Psoas muscle (tissue), 7 donors: ENCODE measurements at regions not wholly inside any gene's neighbourhood (a gene's known extent, or its start where the extent isn't known, plus 50 kb on each side); places are given as distances from the start of the nearest gene placed in this dataset.

ENCODE experiments used
- ATAC-seq, 4 donors: fragments of 200-7000 bp; cut with Tn5 transposase; one replicate each; pipeline ENCODE4 v1.9.1; 2020; ENCODE audit warnings: moderate library complexity in 3 of 4, mild to moderate bottlenecking in 2 of 4
- DNase-seq, 2 donors: peaks; one replicate each; pipeline ENCODE4 v3.0.0-alpha.2; 2020
- H3K27ac ChIP-seq: fragments of 200-600 bp; one replicate; pipeline ENCODE4 v1.8.0; 2022
- H3K27me3 ChIP-seq, 3 donors: fragments of 200-600 bp in 1 of 3; one replicate each; pipeline versions ENCODE4 v1.6.1 to v1.8.0; 2013 to 2022; ENCODE audit warnings: low read length in 2 of 3, mild to moderate bottlenecking in 2 of 3, moderate library complexity in 1 of 3; ENCODE audit not compliant: insufficient read depth in 3 of 3
- H3K36me3 ChIP-seq, 2 donors: fragments of 200-600 bp in 1 of 2; one replicate each; pipeline versions ENCODE4 v1.6.1 to v1.8.0; 2013 to 2022; ENCODE audit warnings: low read depth in 1 of 2, mild to moderate bottlenecking in 1 of 2, moderate library complexity in 1 of 2; ENCODE audit not compliant: insufficient read depth in 1 of 2
- H3K4me1 ChIP-seq: fragments of 200-600 bp; one replicate; pipeline ENCODE4 v1.8.0; 2022
- H3K4me3 ChIP-seq: fragments of 200-600 bp; one replicate; pipeline ENCODE4 v1.8.0; 2022; ENCODE audit warnings: mild to moderate bottlenecking
- H3K9me3 ChIP-seq: fragments of 200-600 bp; one replicate; pipeline ENCODE4 v1.8.0; 2022
- whole genome bisulfite sequencing, 3 donors: extraction: QIAGEN DNeasy Blood & Tissue Kit; methylation state at CpG; one replicate each; pipeline versions ENCODE4 v1.1.6 to v1.1.7; 2013; 5-methylcytosine and 5-hydroxymethylcytosine counted together
- intact Hi-C, 2 donors: fragments of 100-400 bp; cut with DNase I; formaldehyde crosslinking; loops; one replicate each; pipeline versions ENCODE4 v1.11.0 to v1.14.2; 2022
- TF ChIP-seq, protein P1 (sequence below): fragments of 200-600 bp; IDR thresholded peaks from one replicate; pipeline ENCODE4 v1.8.0; 2022; ENCODE audit warnings: antibody characterized with exemption
- donor health status: healthy with polysubstance abuse.
- donor health status: DM: no; HTN: no; CAD: no; lungs with moderate emphysema.
- donor health status: Bipolar disorder and iron deficiency.
- donor health status: healthy.
- donor health status: DM: yes; HTN: yes; CAD: no.
- donor health status: DM: no; HTN: no; CAD: no.
- donor health status: DM: yes; HTN: yes; CAD: no.

DNA sequence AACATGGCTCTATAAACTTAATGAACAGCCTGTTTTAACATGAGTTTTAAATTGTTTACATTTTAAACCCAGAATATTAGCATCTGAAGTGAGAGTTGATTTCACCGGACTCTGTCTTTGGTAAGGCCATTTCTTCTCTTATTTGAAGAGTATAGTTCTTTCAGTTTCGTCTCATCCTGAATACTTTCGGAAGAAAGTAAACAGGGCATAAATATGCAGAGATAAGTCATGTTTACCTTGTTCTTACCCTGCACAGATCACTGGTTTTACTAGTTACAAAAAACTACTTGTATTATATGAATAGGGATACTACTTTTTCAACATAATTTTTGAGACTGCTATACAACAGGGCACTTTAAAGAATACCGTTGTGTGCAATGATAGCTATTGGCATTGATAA, 656.3 kb upstream of the ZNF608 start:
- DNase-seq (no peak), ATAC-seq (no peak)
- H3K4me1 ChIP-seq, result no peaks in the 10 kb centered on the region
- H3K36me3 ChIP-seq, result no peaks in the 10 kb centered on the region
- no peak overlapping the region for H3K4me3 ChIP-seq
- TF ChIP-seq, protein P1, sequence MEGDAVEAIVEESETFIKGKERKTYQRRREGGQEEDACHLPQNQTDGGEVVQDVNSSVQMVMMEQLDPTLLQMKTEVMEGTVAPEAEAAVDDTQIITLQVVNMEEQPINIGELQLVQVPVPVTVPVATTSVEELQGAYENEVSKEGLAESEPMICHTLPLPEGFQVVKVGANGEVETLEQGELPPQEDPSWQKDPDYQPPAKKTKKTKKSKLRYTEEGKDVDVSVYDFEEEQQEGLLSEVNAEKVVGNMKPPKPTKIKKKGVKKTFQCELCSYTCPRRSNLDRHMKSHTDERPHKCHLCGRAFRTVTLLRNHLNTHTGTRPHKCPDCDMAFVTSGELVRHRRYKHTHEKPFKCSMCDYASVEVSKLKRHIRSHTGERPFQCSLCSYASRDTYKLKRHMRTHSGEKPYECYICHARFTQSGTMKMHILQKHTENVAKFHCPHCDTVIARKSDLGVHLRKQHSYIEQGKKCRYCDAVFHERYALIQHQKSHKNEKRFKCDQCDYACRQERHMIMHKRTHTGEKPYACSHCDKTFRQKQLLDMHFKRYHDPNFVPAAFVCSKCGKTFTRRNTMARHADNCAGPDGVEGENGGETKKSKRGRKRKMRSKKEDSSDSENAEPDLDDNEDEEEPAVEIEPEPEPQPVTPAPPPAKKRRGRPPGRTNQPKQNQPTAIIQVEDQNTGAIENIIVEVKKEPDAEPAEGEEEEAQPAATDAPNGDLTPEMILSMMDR, result no peak
- no peak overlapping the region for H3K27ac ChIP-seq
- intact Hi-C loops, result no loop called here
- no peaks in the 10 kb centered on the region for H3K27me3 ChIP-seq
- WGBS, 3 donors, result 83 to 88% (median 84%) methylated on average over 4 of the region's 4 CpGs
- H3K9me3 ChIP-seq, result peaks cover 8% of the 10 kb centered on the region

DNA sequence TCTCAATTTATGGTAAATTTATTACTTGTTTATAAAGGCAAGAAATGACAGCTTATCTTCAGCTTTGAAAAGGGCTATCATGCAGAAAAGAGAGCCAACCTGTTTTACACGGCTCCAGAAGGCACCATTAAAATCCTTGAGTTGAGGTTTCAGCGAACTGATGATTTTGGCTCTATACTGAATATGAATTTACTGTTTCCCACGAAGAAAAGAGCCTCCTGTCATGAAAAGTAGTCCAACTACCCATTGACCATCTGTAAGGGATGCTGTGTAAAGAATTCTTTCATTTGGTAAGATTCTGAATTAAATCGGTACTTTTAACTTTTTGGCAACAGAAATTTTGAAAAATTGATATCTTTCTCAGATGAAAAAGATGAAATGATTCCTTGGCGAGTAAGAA, 657.6 kb upstream of the ZNF608 start:
- no peaks in the 10 kb centered on the region for H3K27me3 ChIP-seq
- no peaks in the 10 kb centered on the region for H3K4me1 ChIP-seq
- WGBS, 3 donors, result 67 to 82% (median 82%) methylated on average over 5 of the region's 5 CpGs
- TF ChIP-seq, protein P1, result no peak
- no peak for ATAC-seq
- H3K4me3 ChIP-seq, result no peak overlapping the region
- no peak overlapping the region for H3K27ac ChIP-seq
- no peaks in the 10 kb centered on the region for H3K36me3 ChIP-seq
- intact Hi-C loops, result no loop called here
- DNase-seq, result no peak
- H3K9me3 ChIP-seq, result peaks cover 8% of the 10 kb centered on the region

DNA sequence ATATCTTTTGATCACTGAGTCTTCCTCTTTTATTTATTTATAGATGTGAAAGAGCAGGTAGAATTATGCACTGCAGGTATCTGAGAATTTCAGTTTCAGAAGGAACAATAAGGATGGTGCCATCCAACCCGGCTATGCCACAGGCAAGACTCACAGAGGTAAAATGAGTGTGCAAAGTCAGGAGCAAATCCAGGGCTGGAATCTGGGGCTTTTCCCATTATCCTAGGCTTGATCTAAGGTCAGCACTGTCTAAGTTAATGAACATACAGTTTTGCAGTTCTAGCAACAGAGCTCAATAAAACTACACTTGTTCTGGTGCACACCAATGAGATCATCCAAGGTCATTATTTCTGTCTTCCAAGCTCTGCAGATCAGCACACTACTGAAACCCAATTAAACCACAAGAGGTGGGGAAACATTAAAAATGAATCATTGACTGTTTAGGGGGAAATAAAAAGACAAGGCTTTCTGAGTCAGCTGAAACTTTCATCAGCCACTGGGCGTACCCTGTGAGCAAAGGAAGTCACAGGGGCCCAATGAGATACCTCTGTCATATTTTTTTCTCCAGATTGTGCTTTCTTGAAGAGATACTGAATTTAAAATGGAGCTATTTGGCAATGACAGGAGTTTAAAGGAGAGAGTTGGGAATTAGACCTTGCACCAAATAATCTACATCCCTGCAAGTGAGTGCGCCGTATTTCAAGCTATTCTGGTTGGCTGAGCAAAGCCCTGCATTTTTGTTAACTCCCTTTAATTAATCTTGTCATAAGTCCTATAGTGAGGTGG, 662.2 kb upstream of the ZNF608 start:
- TF ChIP-seq, protein P1, result no peak
- H3K27ac ChIP-seq, result no peak overlapping the region
- H3K4me1 ChIP-seq, result peaks cover 24% of the 10 kb centered on the region
- H3K9me3 ChIP-seq, result peaks cover 8% of the 10 kb centered on the region
- 74 to 90% (median 80%) methylated on average over 4 of the region's 4 CpGs for WGBS, 3 donors
- DNase-seq (peak in 1 of 2 donors; percentile 16), ATAC-seq (peak in 3 of 4 donors; percentile 11 to 42 (median 16))
- no peaks in the 10 kb centered on the region for H3K27me3 ChIP-seq
- intact Hi-C loops, result no loop called here
- no peaks in the 10 kb centered on the region for H3K36me3 ChIP-seq
- H3K4me3 ChIP-seq, result no peak overlapping the region

DNA sequence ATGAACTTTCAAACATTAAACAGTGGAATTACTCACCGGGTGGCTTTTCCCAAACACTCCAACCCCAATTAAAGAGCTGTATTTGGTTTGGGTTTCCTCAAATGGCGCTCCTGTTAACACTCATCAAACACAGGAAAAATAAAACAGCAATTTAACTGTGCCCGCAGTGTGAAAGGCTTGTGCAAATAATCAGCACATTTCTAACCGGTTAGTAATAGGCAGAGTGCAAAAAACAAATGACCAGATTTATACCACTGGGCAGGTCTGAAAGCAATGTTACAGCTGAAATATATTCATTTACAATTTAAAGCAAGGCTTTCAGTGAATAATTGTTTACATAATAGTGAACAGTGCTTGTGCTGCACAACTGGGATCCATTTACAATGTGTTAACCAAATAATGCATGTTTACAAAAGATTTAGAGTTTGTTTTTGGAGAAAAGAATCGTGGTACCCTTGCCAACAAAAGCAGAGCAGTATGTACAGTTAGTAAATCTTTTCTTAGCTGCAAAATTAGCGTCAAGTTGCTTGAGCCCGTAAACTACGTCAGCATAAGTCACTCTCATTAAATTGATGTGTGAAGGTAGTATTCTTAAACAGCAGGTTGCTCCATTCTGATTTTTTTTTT, 662.9 kb upstream of the ZNF608 start:
- intact Hi-C loops, result no loop called here
- Histone ChIP-seq H3K27ac (no peak overlapping the region), H3K4me1 (peaks cover 24% of the 10 kb centered on the region), H3K4me3 (no peak overlapping the region), H3K36me3 (no peaks in the 10 kb centered on the region), H3K9me3 (peaks cover 8% of the 10 kb centered on the region), H3K27me3 (no peaks in the 10 kb centered on the region)
- ATAC-seq (no peak), DNase-seq (no peak)
- WGBS, 3 donors, result 57 to 78% (median 64%) methylated on average over 8 of the region's 8 CpGs
- TF ChIP-seq, protein P1, result no peak
